Urinary bladder (tissue), 3 donors: ENCODE measurements at regions not wholly inside any gene's neighbourhood (a gene's known extent, or its start where the extent isn't known, plus 50 kb on each side); places are given as distances from the start of the nearest gene placed in this dataset.

Experiments
- DNase-seq: peaks from one replicate; pipeline ENCODE4 v3.0.0-alpha.2; 2015; ENCODE audit errors: extremely low spot score
- H3K27ac ChIP-seq: one replicate; pipeline ENCODE4 v1.5.1; 2013; ENCODE audit warnings: low read depth, mild to moderate bottlenecking, moderate library complexity
- H3K36me3 ChIP-seq: one replicate; pipeline ENCODE4 v1.6.1; 2013; ENCODE audit warnings: mild to moderate bottlenecking, moderate library complexity; ENCODE audit not compliant: insufficient read depth
- H3K4me1 ChIP-seq: one replicate; pipeline ENCODE4 v1.6.1; 2013; ENCODE audit warnings: mild to moderate bottlenecking, moderate library complexity; ENCODE audit not compliant: insufficient read depth
- H3K4me3 ChIP-seq: one replicate; pipeline ENCODE4 v1.5.1; 2013; ENCODE audit warnings: low read depth, low read length
- WGBS: extraction: QIAGEN DNeasy Blood & Tissue Kit; methylation state at CpG from one replicate; pipeline ENCODE4 v1.1.7; 2013; 5-methylcytosine and 5-hydroxymethylcytosine counted together
- donor health status: healthy with polysubstance abuse.
- donor health status: healthy.

- Histone ChIP-seq H3K4me3 (no peak overlapping the region), H3K36me3 (no peaks in the 10 kb centered on the region), H3K4me1 (no peaks in the 10 kb centered on the region), H3K27ac (no peak overlapping the region)
- WGBS, result 75% methylated on average over 9 of the region's 9 CpGs
- DNase-seq, result no peak
Measured at GRCh38 chr2:217193431-217194340, 333.8 kb upstream of the TNP1 start.

DNA sequence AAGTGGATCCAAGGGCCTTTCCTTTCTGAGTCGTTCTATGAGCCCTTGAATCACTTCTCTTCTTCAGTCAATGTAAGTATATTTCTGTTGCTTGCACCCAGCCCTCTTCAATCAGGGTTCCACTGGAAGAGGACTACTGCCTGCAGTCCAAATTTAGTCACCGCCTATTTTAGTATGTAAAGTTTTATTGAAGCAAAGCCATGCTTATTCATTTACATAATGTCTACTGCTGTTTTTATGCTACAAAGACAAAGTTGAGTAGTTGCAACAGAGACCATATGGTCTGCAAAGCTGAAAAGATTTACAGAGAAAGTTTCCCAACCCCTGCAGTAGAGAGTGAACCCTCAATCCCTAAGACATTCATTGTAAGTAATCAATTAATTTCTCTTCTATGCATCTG lies 332.5 kb upstream of the TNP1 start:
- no peak overlapping the region for H3K4me3 ChIP-seq
- WGBS, result 82% methylated on average over 2 of the region's 2 CpGs
- no peaks in the 10 kb centered on the region for H3K4me1 ChIP-seq
- no peak for DNase-seq
- H3K36me3 ChIP-seq, result no peaks in the 10 kb centered on the region
- no peak overlapping the region for H3K27ac ChIP-seq

DNA sequence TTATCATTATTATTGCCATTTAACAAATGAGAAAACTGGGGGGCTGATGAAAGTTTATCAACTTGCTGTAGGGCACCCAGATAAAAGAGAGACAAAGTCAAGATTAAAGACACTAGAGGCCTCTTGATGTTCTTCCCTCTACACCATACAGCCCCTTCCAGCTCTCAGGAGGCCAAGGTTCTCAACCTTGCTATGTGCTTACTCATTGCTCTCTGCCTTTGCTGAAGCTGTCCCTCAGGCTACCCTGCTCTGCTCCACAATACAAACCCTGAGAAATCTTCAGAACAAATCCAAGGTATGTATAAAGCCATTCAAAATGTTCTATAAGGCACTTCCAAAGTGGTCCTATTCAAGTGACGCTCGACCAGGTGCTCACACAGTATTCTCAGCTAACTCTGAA lies 329.9 kb upstream of the TNP1 start:
- no peak for DNase-seq
- Histone ChIP-seq H3K4me1 (no peaks in the 10 kb centered on the region), H3K4me3 (no peak overlapping the region), H3K36me3 (no peaks in the 10 kb centered on the region), H3K27ac (no peak overlapping the region)
- over 99% methylated on average over 2 of the region's 2 CpGs for WGBS

DNA sequence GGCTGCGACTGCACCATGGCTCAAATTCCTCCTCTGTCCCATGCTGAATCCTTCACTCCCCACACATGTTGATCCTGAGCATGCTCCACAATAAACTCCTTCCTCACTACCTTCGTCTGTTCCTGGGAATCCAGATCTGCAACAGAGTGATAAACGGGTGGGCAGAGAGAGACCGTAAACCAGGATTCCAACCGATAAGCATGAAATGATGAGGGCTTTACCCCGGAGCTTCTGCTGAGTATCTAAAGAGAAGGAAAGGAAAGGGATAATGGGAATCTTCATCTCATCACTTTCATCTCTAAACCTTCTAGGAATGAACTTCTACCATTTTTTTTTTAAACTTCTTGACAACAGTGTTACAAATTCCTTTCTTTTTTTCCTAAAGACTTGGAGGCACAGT lies 329.3 kb upstream of the TNP1 start:
- H3K4me1 ChIP-seq, result no peaks in the 10 kb centered on the region
- H3K27ac ChIP-seq, result no peak overlapping the region
- no peaks in the 10 kb centered on the region for H3K36me3 ChIP-seq
- 86% methylated on average over 6 of the region's 6 CpGs for WGBS
- DNase-seq, result no peak
- H3K4me3 ChIP-seq, result no peak overlapping the region

DNA sequence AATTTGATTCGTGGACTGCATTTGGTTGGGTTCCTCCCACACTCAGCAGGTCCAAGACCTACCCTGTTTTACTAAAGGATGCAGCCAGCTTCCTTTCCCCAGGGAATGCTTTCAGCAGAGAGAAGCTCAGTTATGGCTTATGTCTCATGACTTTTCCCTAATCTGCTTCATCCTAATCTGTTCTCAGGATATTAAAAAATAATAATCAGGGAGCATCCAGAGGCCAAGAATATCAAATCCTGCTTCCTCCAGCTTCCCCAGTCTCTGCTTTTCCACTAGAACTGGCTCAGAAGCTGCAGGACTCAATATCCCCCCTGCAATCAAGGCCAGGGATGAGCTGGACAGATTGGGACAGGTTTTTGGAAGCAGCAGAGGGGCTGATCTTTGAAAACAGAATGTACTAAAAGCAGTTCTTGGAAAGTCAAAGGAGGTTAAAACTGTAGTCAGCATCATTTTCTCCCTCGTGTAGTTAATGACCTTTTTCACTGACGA lies 326.9 kb upstream of the TNP1 start:
- WGBS, result 57% methylated on average over 3 of the region's 3 CpGs
- H3K27ac ChIP-seq, result no peak overlapping the region
- H3K36me3 ChIP-seq, result no peaks in the 10 kb centered on the region
- no peak for DNase-seq
- no peaks in the 10 kb centered on the region for H3K4me1 ChIP-seq
- no peak overlapping the region for H3K4me3 ChIP-seq

GRCh38 chr2:217186152-217186551 lies 326.3 kb upstream of the TNP1 start:
- no peak overlapping the region for H3K27ac ChIP-seq
- 90% methylated on average over 6 of the region's 6 CpGs for WGBS

DNA sequence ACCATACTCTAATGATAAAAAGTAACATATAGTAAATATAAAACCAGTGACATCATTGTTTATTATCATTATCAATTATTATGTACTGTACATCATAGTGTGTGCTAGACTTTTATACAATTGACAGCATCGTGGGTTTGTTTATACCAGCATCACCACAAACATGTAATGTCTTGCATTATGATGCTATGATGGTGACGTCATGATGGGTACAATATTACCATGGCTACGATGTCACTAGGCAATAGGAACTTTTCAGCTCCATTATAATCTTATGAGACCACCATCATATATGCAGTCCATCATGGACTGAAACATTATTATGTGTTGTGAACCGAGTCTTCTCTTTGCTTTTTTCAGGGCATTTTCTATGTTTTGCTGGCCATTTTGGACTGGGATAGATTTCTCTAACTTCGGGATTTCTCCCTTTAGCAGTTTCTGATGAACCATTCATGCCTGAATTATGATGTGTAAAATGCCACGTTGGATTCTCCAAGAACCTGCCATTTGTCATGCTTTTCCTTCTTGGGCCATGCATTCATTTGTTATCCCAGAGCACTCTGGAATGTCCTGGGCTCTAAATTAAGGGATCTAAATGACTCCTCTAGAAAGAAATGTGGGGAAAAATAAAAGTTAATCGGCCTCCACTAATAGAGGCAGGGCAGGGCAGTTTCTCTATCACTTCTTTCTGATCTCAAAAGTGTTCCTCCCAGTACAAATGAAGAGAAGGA lies 325.6 kb upstream of the TNP1 start:
- Histone ChIP-seq H3K4me1 (no peaks in the 10 kb centered on the region), H3K36me3 (no peaks in the 10 kb centered on the region), H3K27ac (no peak overlapping the region), H3K4me3 (no peak overlapping the region)
- no peak for DNase-seq
- 80% methylated on average over 7 of the region's 7 CpGs for WGBS

More at GRCh38 chr2:217186152-217186551, 326.3 kb upstream of the TNP1 start:
- no peak for DNase-seq
- Histone ChIP-seq H3K4me1 (no peaks in the 10 kb centered on the region), H3K4me3 (no peak overlapping the region), H3K36me3 (no peaks in the 10 kb centered on the region)

- H3K4me3 ChIP-seq, result no peak overlapping the region
- 83% methylated on average over 2 of the region's 2 CpGs for WGBS
- no peaks in the 10 kb centered on the region for H3K36me3 ChIP-seq
- H3K27ac ChIP-seq, result no peak overlapping the region
- no peaks in the 10 kb centered on the region for H3K4me1 ChIP-seq
- DNase-seq, result no peak
Measured at GRCh38 chr2:217184242-217184641, 324.4 kb upstream of the TNP1 start.

- Histone ChIP-seq H3K27ac (no peak overlapping the region), H3K4me3 (no peak overlapping the region), H3K36me3 (no peaks in the 10 kb centered on the region), H3K4me1 (no peaks in the 10 kb centered on the region)
- DNase-seq, result no peak
- 90% methylated on average over 1 of the region's 1 CpG for WGBS
Measured at GRCh38 chr2:217183471-217183870, 323.6 kb upstream of the TNP1 start.

GRCh38 chr2:217182926-217183325 lies 323.1 kb upstream of the TNP1 start:
- H3K4me3 ChIP-seq, result no peak overlapping the region
- H3K27ac ChIP-seq, result no peak overlapping the region
- H3K36me3 ChIP-seq, result no peaks in the 10 kb centered on the region
- no peak for DNase-seq
- WGBS, result 50% methylated on average over 3 of the region's 3 CpGs
- no peaks in the 10 kb centered on the region for H3K4me1 ChIP-seq

DNA sequence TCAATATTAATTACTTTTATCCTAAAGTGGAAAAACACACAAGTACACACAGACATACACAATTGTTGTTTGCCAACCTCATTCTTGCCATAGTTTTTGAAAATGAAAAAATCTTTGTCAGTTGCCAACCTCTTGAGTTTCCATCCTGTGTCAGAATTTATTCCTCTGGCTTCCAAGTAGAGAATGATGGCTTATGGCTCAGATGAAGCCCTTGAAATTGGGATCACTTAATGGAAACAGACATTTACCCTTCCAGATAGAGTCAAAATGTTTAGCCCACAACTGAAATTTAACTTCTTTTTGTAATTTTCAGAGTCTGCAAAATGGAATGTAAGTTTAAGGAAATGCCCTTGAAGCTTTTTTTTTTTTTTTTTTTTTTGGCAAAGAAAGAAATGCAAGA lies 321.6 kb upstream of the TNP1 start:
- Histone ChIP-seq H3K27ac (no peak overlapping the region), H3K36me3 (no peaks in the 10 kb centered on the region), H3K4me1 (no peaks in the 10 kb centered on the region), H3K4me3 (no peak overlapping the region)
- no peak for DNase-seq

DNA sequence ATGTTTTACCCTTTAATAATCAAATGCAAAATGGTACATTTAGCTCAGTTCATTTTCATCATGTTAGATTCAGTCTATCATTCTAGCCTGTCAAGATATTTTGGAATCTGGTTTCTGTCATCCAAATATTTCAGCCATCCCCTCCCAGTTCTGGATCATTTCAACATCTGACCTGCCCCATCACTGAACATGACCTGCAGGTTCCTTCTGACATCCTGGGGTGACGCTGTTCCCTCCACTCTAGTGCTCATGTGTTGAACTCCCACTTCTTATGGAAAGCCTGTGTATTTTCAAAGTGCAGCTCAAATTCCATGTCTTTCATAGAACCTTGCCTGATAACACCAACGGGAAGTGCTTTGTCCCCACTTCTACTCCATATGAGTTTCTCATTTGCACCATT lies 320.0 kb upstream of the TNP1 start:
- H3K4me3 ChIP-seq, result no peak overlapping the region
- DNase-seq, result no peak
- 79% methylated on average over 2 of the region's 2 CpGs for WGBS
- no peak overlapping the region for H3K27ac ChIP-seq
- no peaks in the 10 kb centered on the region for H3K4me1 ChIP-seq
- H3K36me3 ChIP-seq, result no peaks in the 10 kb centered on the region

- DNase-seq, result no peak
- Histone ChIP-seq H3K4me1 (no peaks in the 10 kb centered on the region), H3K4me3 (no peak overlapping the region), H3K36me3 (no peaks in the 10 kb centered on the region), H3K27ac (no peak overlapping the region)
Measured at GRCh38 chr2:217178341-217178740, 318.5 kb upstream of the TNP1 start.

DNA sequence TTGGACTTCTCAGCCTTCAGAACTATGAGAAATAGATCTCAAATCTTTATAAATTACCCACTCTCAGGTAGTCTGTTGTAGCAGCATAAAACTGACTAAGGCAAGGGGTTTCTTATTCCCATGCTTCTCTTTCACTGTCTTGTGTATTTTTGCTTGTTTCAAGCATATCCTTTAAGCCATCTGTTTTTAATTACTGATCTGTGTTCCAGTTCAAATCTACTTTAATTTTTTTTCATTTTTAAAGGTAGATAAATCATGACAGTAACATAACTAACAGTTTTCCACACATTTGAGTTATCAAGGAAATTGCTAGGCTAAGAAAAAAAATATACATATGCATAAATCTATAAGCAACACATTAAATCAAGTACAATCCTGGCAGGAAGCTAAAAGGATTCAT lies 317.9 kb upstream of the TNP1 start:
- Histone ChIP-seq H3K4me3 (no peak overlapping the region), H3K4me1 (no peaks in the 10 kb centered on the region), H3K36me3 (no peaks in the 10 kb centered on the region), H3K27ac (no peak overlapping the region)
- DNase-seq, result no peak
